22Rv1 (cell line): ENCODE measurements at regions not wholly inside any gene's neighbourhood (a gene's known extent, or its start where the extent isn't known, plus 50 kb on each side); places are given as distances from the start of the nearest gene placed in this dataset.

Source experiments
- CTCF ChIP-seq: fragments of 450-650 bp; IDR thresholded peaks from 2 replicates; pipeline ENCODE4 v1.5.1; 2017; ENCODE audit warnings: mild to moderate bottlenecking
- ZFX ChIP-seq: fragments of 450-650 bp; IDR thresholded peaks from 2 replicates; pipeline ENCODE4 v1.6.1; 2017; ENCODE audit warnings: antibody characterized with exemption, borderline replicate concordance

- TF ChIP-seq CTCF (no peak), ZFX (no peak)
These were observed 324.9 kb upstream of the TBX18 start for GRCh38 chr6:85089255-85089654.
